Brain microvascular endothelial cell (primary cell): ENCODE measurements at regions not wholly inside any gene's neighbourhood (a gene's known extent, or its start where the extent isn't known, plus 50 kb on each side); places are given as distances from the start of the nearest gene placed in this dataset.

Experiments used
- DNase-seq: peaks from one replicate; pipeline ENCODE4 v3.0.0-alpha.2; 2020
- H3K27ac ChIP-seq: fragments of 250-450 bp; sonication (Bioruptor Pico); 2 replicates; pipeline ENCODE4 v1.5.1; 2020; ENCODE audit warnings: mild to moderate bottlenecking, moderate library complexity
- H3K27me3 ChIP-seq: fragments of 250-450 bp; sonication (Bioruptor Pico); replicated peaks from 2 replicates; pipeline ENCODE4 v1.5.1; 2020; ENCODE audit warnings: mild to moderate bottlenecking
- H3K36me3 ChIP-seq: fragments of 250-450 bp; sonication (Bioruptor Pico); replicated peaks from 2 replicates; pipeline ENCODE4 v1.5.1; 2020; ENCODE audit warnings: mild to moderate bottlenecking
- H3K4me3 ChIP-seq: 2 replicates; pipeline ENCODE4 v1.5.1; 2011; ENCODE audit warnings: low read depth, mild to moderate bottlenecking, control low read depth, low read length, moderate library complexity
- CTCF ChIP-seq: IDR thresholded peaks from 2 replicates; pipeline ENCODE4 v1.5.1; 2011; ENCODE audit warnings: low read depth, mild to moderate bottlenecking, moderate library complexity, low read length, control low read depth, inconsistent platforms; ENCODE audit errors: missing control alignments
- in situ Hi-C: cut with HindIII; loops from 2 replicates; pipeline ENCODE4 v1.10.0; 2017; ENCODE audit warnings: low sequenced_read_pairs, low pct_ligation_motif_present

- in situ Hi-C loops, result no loop called here
- no peak for DNase-seq
- H3K27me3 ChIP-seq, result no peaks in the 10 kb centered on the region
- no peaks in the 10 kb centered on the region for H3K36me3 ChIP-seq
- no peak overlapping the region for H3K27ac ChIP-seq
- H3K4me3 ChIP-seq, result no peak overlapping the region
- TF ChIP-seq CTCF, result no peak
Measured at GRCh38 chr4:34950926-34951325, 1293.4 kb downstream of the ARAP2 start.

- no peak overlapping the region for H3K27ac ChIP-seq
- peak; percentile 10 for TF ChIP-seq CTCF
- in situ Hi-C loops, result no loop called here
Measured at GRCh38 chr4:34953145-34953799, 1291.0 kb downstream of the ARAP2 start.

GRCh38 chr4:34964613-34965012 lies 1279.7 kb downstream of the ARAP2 start:
- in situ Hi-C loops, result no loop called here
- no peaks in the 10 kb centered on the region for H3K27me3 ChIP-seq

More at GRCh38 chr4:34953145-34953799, 1291.0 kb downstream of the ARAP2 start:
- H3K36me3 ChIP-seq, result no peaks in the 10 kb centered on the region
- H3K27me3 ChIP-seq, result no peaks in the 10 kb centered on the region
- DNase-seq, result no peak
- H3K4me3 ChIP-seq, result no peak overlapping the region

DNA sequence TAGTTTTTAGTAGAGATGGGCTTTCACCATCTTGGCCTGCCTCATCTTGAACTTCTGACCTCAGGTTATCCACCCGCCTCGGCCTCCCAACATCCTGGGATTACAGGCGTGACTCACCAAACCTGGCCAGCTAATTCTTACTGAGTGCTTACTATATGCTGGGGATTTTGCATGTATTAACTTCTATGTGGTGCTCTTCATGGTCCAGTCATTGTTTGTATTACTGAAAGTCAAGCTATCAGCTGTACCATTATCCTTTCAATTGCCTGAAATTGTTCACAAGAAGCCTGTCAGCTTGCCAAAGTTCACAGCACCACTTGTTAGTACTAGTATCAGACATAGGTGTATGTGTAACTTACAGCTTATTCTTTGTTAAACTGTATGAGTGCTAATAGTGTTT lies 1272.1 kb downstream of the ARAP2 start:
- no peak overlapping the region for H3K4me3 ChIP-seq
- DNase-seq, result no peak
- H3K27ac ChIP-seq, result no peak overlapping the region
- no peaks in the 10 kb centered on the region for H3K36me3 ChIP-seq
- H3K27me3 ChIP-seq, result no peaks in the 10 kb centered on the region
- no peak for TF ChIP-seq CTCF
- in situ Hi-C loops, result no loop called here

More at GRCh38 chr4:34964613-34965012, 1279.7 kb downstream of the ARAP2 start:
- H3K36me3 ChIP-seq, result no peaks in the 10 kb centered on the region
- no peak overlapping the region for H3K4me3 ChIP-seq
- H3K27ac ChIP-seq, result no peak overlapping the region
- no peak for TF ChIP-seq CTCF
- DNase-seq, result no peak

- in situ Hi-C loops, result no loop called here
- no peak overlapping the region for H3K4me3 ChIP-seq
- no peak for DNase-seq
Measured at GRCh38 chr4:34973650-34974312, 1270.5 kb downstream of the ARAP2 start.

More at GRCh38 chr4:34973650-34974312, 1270.5 kb downstream of the ARAP2 start:
- TF ChIP-seq CTCF, result no peak
- Histone ChIP-seq H3K27me3 (no peaks in the 10 kb centered on the region), H3K36me3 (no peaks in the 10 kb centered on the region), H3K27ac (no peak overlapping the region)
